LNCAP (cell line): ENCODE measurements at regions not wholly inside any gene's neighbourhood (a gene's known extent, or its start where the extent isn't known, plus 50 kb on each side); places are given as distances from the start of the nearest gene placed in this dataset.

Experiments used
- CTCF ChIP-seq: fragments of 450-650 bp; IDR thresholded peaks from 2 replicates; pipeline ENCODE4 v1.5.1; 2017; ENCODE audit warnings: mild to moderate bottlenecking

GRCh38 chr5:144048259-144048856, 122.1 kb downstream of the YIPF5 start:
- no peak for TF ChIP-seq CTCF

GRCh38 chr5:144060598-144060997, 109.9 kb downstream of the YIPF5 start:
- TF ChIP-seq CTCF = no peak

- no peak for TF ChIP-seq CTCF
Measured at GRCh38 chr5:144065786-144066185, 104.7 kb downstream of the YIPF5 start.

- no peak for TF ChIP-seq CTCF
Measured at GRCh38 chr5:144072518-144072927, 97.9 kb downstream of the YIPF5 start.

- TF ChIP-seq CTCF = no peak
Measured at GRCh38 chr5:144076521-144077083, 93.9 kb downstream of the YIPF5 start.

- TF ChIP-seq CTCF = no peak
Measured at GRCh38 chr5:144083185-144083584, 87.3 kb downstream of the YIPF5 start.

GRCh38 chr5:144084971-144085370, 85.5 kb downstream of the YIPF5 start:
- no peak for TF ChIP-seq CTCF

GRCh38 chr5:144085381-144085780, 85.1 kb downstream of the YIPF5 start:
- no peak for TF ChIP-seq CTCF
